ENCODE measurements at regions not wholly inside any gene's neighbourhood (a gene's known extent, or its start where the extent isn't known, plus 50 kb on each side); places are given as distances from the start of the nearest gene placed in this dataset.

DNA sequence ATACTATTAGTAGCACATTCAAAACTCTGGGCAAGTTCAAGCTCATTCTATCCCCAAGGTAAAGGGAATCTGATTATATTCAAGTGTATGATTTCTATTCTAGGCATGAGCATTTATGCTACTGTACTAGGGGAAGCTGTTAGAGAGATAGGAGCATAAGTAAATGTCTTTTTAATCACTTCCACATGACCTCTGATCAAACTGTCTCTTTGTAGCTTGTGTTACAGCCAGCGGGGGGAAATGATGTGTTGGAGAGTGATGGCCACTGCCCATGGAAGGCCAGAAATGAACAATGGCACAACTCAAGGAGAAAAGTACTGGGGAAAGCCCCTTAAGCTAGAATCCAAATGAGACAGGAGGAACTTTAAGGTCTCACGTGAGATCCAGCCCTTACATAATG is 894.9 kb upstream of the CDH2 start:
- H3K27ac ChIP-seq, result no peak overlapping the region
- TF ChIP-seq ZFX (IDR thresholded peaks at IDR 0.05; ENCODE audit: borderline replicate concordance), result no peak
- TF ChIP-seq, protein P1, sequence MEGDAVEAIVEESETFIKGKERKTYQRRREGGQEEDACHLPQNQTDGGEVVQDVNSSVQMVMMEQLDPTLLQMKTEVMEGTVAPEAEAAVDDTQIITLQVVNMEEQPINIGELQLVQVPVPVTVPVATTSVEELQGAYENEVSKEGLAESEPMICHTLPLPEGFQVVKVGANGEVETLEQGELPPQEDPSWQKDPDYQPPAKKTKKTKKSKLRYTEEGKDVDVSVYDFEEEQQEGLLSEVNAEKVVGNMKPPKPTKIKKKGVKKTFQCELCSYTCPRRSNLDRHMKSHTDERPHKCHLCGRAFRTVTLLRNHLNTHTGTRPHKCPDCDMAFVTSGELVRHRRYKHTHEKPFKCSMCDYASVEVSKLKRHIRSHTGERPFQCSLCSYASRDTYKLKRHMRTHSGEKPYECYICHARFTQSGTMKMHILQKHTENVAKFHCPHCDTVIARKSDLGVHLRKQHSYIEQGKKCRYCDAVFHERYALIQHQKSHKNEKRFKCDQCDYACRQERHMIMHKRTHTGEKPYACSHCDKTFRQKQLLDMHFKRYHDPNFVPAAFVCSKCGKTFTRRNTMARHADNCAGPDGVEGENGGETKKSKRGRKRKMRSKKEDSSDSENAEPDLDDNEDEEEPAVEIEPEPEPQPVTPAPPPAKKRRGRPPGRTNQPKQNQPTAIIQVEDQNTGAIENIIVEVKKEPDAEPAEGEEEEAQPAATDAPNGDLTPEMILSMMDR (IDR thresholded peaks at IDR 0.05), result no peak

DNA sequence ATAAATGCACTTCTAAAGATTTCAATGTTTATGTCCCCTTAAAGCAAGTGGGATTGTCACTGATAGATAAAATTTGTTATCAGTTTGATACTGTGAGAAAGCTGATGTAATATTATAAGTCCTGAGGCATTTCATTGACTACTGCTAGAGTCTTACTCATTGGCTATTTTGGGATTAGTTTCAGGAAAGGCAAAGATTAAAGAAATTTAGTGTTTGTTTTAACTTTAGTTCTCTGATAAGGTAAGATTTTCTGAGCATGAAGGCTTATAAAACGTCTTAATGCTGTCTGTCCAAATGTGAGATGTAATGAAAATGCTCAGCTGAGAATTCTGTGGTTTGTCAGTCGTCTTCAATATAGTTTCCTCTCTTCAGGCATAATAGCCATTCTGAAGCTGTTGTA is 886.4 kb upstream of the CDH2 start:
- no peak overlapping the region for H3K27ac ChIP-seq
- TF ChIP-seq, protein P1 (IDR thresholded peaks at IDR 0.05), result no peak

DNA sequence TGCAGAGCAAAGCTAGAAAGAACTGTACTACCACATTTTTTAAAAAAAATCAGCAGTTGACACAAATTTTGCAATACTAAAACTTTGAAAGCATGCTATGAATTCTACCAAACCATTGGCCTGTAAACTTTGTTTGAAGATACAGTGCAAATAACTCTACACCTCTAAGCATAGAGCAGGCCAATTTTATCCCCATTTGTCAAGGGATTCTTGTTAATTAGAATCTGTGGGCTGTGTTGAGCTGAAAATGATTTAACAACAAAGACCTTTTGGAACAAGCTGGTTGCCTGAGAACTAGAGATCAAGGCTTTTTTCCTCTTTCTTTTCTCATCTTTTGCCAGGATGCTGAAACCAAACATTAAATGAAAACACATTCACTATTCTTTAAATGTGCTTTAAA is 886.0 kb upstream of the CDH2 start:
- no peak overlapping the region for H3K27ac ChIP-seq
- TF ChIP-seq ZFX (IDR thresholded peaks at IDR 0.05; ENCODE audit: borderline replicate concordance), result no peak
- TF ChIP-seq, protein P1 (IDR thresholded peaks at IDR 0.05), result no peak

DNA sequence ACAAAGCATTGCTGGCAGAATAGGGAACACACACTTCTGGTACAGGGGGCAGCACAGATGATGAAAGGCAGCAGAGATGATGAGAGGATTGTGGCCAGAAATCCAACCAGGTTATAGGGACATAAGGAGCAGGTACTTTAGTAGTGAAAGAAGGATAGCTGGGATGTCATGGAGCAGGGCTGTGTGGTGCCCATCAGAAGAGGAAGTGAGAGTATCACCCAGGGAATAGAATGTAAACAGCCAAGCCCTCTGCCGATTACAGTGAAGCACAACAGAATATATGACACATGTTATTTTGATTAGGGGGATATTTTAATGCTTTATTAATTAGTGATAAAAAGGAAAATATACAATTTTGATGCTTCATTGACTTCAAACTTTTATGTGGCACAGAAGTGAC is 883.4 kb upstream of the CDH2 start:
- TF ChIP-seq, protein P1 (IDR thresholded peaks at IDR 0.05), result no peak
- TF ChIP-seq ZFX (IDR thresholded peaks at IDR 0.05; ENCODE audit: borderline replicate concordance), result no peak
- no peak overlapping the region for H3K27ac ChIP-seq

DNA sequence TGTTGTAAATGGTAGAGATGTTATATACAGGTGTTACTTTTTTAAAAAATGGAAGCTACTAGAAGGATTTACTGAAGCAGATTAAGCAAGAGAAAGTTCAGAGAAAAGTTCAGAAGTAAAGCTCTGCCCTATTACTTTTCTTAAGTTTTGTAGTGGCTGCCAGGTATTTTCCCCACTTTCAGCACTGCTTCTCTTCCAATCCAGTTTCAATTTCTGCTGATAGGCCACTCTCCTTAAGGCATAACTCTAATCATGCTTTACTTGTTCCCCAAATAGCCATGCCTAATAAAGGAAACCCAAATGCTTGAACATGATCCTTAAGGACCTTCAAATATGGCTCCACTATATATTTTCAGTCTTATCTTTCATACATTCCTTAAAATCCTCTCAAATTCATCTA is 880.8 kb upstream of the CDH2 start:
- TF ChIP-seq, protein P1 (IDR thresholded peaks at IDR 0.05), result no peak
- no peak overlapping the region for H3K27ac ChIP-seq

DNA sequence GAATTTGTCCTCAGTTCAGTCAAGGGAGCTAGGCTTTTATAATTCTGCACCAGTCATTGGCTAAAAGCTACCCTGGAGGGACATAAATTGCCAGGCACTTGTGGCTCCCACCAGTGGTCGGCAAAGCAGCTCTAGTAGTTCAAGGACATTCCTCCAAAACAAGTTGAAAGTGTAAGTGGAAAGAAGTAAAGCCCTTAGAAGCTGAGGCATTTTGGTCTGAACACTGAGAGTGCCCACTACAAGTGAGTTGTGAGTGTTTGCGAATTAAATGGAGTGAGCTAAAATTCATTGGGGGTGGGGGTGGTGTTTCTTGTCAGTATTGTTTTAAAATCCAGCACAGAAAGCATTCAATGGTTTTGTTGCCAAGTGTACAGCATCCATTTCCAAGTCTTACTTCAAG is 879.9 kb upstream of the CDH2 start:
- TF ChIP-seq, protein P1 (IDR thresholded peaks at IDR 0.05), result no peak
- no peak for TF ChIP-seq ZFX (IDR thresholded peaks at IDR 0.05; ENCODE audit: borderline replicate concordance)
- H3K27ac ChIP-seq, result no peak overlapping the region

DNA sequence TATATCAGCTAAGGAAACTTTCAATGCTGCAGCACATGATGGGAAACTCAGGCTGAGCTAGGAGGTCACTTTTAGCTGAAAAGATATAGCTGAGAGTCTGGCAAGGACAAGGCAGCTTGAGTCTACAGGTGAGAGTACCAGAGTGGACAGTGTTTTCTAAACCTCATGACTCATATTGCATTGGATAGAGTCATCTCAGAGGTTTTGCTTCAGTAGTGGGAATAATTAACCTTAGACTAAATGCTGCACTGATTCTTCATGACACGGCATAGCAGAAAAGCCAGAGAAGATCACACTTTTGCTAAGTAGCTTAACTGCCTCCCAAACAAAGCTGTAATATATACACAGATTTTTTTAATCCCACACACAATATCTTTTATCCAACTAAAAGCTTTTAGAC is 865.0 kb upstream of the CDH2 start:
- TF ChIP-seq, protein P1 (IDR thresholded peaks at IDR 0.05), result no peak
- TF ChIP-seq ZFX (IDR thresholded peaks at IDR 0.05; ENCODE audit: borderline replicate concordance), result no peak
- no peak overlapping the region for H3K27ac ChIP-seq
